Lower leg skin (tissue), 4 donors: ENCODE measurements at regions not wholly inside any gene's neighbourhood (a gene's known extent, or its start where the extent isn't known, plus 50 kb on each side); places are given as distances from the start of the nearest gene placed in this dataset.

Experiments used
- DNase-seq, 2 donors: peaks; one replicate each; pipeline ENCODE4 v3.0.0-alpha.2; 2019; ENCODE audit warnings: low spot score in 2 of 2
- H3K4me3 ChIP-seq: fragments of 200-600 bp; sonication (generic); 2 replicates; pipeline ENCODE4 v1.5.1; 2017; ENCODE audit warnings: mild to moderate bottlenecking, low read depth; ENCODE audit not compliant: poor library complexity, severe bottlenecking
- CTCF ChIP-seq, 3 donors: fragments of 450-650 bp; IDR thresholded peaks; one replicate each; pipeline ENCODE4 v1.5.1; 2016; ENCODE audit warnings: antibody characterized with exemption in 3 of 3, mild to moderate bottlenecking in 3 of 3, moderate library complexity in 2 of 3
- POLR2A ChIP-seq, 2 donors: fragments of 450-650 bp; IDR thresholded peaks; one replicate each; pipeline ENCODE4 v1.6.1; 2016 to 2017; ENCODE audit warnings: antibody characterized with exemption in 2 of 2, mild to moderate bottlenecking in 1 of 2, moderate library complexity in 1 of 2
- WGBS, 2 donors: methylation state at CpG; one replicate each; pipeline ENCODE4 v1.1.5; 2018; 5-methylcytosine and 5-hydroxymethylcytosine counted together
- intact Hi-C: fragments of 100-400 bp; cut with DNase I; formaldehyde crosslinking; loops from one replicate; pipeline ENCODE4 v1.15.0; 2023; ENCODE audit warnings: low total_unique reads

GRCh38 chr3:70488131-70488530 lies 175.7 kb upstream of the MDFIC2 start:
- no peak for DNase-seq
- no peak overlapping the region for H3K4me3 ChIP-seq
- WGBS, 2 donors: 52 to 59% methylated on average over 5 of the region's 5 CpGs
- intact Hi-C loops: no loop called here
- TF ChIP-seq CTCF (IDR thresholded peaks at IDR 0.05) (no peak), POLR2A (IDR thresholded peaks at IDR 0.05) (no peak)

DNA sequence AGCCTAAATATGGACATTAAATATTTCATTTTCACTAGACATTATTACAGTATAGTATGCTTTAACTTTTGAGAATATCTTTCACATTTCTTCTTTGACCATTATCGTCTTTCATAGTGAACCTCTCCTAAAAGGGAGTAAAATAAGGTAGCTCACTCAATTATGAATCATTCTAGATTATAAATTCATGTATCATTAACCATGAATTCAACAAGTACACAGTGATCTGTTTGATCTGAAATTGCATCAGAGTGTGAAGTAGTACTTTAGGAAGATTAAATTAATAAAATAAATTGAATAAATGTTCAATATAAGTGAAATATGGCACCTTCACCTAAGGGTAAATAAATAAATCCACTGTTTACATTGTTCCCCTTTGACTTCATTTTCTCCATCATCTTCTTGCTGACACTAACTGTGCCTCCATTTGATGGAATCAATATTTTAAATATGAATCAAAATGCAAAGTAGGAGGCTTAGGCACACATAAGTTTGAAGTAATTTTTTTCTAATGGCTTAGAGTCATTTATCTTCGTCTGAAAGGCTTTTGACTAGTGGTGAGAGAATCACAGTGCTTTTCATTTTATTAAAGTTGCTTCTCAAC lies 174.1 kb upstream of the MDFIC2 start:
- no peak for DNase-seq
- intact Hi-C loops: no loop called here
- no peak overlapping the region for H3K4me3 ChIP-seq
- WGBS, 2 donors: 74 to 77% methylated on average over 2 of the region's 2 CpGs
- TF ChIP-seq CTCF (IDR thresholded peaks at IDR 0.05): no peak
- TF ChIP-seq POLR2A (IDR thresholded peaks at IDR 0.05): no peak

- no peak for TF ChIP-seq CTCF (IDR thresholded peaks at IDR 0.05)
- TF ChIP-seq POLR2A (IDR thresholded peaks at IDR 0.05): no peak
- DNase-seq: no peak
- H3K4me3 ChIP-seq: no peak overlapping the region
- intact Hi-C loops: no loop called here
- 87 to 90% methylated on average over 2 of the region's 2 CpGs for WGBS, 2 donors
Measured at GRCh38 chr3:70476174-70476573, 163.7 kb upstream of the MDFIC2 start.

DNA sequence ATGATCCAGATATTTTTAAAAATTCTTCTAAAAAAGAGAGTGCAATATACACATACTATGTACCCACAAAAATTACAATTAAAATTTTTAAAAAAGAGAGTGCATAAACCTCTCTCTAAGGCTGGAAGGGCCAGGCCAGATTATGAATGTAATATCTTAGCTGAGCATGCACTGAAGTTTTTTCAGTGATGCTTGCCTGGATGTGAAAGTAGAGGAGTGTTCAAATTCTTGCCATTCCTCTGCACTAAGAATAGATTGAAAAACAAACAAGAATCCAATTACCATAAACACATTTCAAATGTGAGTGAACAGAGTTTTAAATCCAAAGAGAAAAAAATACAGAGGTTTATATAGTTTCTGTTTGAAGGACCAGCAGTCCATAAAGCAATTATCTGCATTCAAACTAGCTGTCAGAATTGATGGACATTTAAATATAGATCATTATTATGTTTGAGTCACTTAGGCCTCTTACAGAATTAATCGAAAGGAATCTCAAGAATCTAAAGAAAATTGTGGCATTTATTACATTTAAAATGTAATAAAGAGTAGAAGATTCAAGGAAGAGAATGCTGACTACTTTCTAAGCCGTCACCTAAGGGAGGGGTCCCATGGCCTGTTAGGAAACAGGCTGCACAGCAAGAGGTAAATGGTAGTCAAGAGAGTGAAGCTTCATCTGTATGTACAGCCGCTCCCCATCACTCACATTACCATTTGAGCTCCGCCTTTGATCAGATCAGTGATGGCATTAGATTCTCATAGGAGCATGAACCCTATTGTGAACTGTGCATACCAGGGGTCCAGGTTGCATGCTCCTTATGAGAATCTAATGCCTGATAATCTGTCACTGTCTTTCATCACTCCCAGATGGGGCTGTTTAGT lies 159.3 kb upstream of the MDFIC2 start:
- no peak for DNase-seq
- TF ChIP-seq POLR2A (IDR thresholded peaks at IDR 0.05) (no peak), CTCF (IDR thresholded peaks at IDR 0.05) (no peak)
- no peak overlapping the region for H3K4me3 ChIP-seq
- intact Hi-C loops: no loop called here
- 71 to 82% methylated on average over 4 of the region's 4 CpGs for WGBS, 2 donors

DNA sequence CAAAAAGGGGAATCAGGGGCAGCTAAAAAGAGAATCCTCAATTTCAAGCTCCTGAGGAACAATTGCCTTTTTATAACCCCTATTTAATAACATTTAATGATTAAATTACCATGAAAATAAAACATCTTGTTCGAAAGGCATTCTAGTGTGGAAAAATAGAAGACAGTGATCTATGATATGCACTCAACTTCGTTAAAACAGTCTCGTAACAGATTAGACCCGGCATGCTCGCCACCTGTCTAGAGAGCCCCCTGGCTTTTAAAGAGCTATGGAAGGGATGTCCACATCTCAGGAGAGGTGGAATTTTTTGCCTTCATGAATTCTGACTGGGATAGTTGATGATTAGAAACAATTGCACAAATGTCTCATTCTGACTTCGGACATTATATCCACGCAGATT lies 153.7 kb upstream of the MDFIC2 start:
- DNase-seq: no peak
- TF ChIP-seq POLR2A (IDR thresholded peaks at IDR 0.05) (no peak), CTCF (IDR thresholded peaks at IDR 0.05) (no peak)
- 87% methylated on average over 7 of the region's 7 CpGs for WGBS, 2 donors
- no peak overlapping the region for H3K4me3 ChIP-seq
- intact Hi-C loops: no loop called here
